ENCODE measurements at regions not wholly inside any gene's neighbourhood (a gene's known extent, or its start where the extent isn't known, plus 50 kb on each side); places are given as distances from the start of the nearest gene placed in this dataset.

GRCh38 chr16:66295213-66295612, 71.3 kb upstream of the CDH5 start:
- no peaks in the 10 kb centered on the region for H3K36me3 ChIP-seq (replicated peaks; ENCODE audit: insufficient read depth, low read depth)
- no peaks in the 10 kb centered on the region for H4K20me1 ChIP-seq (ENCODE audit: insufficient read depth, poor library complexity, severe bottlenecking)
- no peak for TF ChIP-seq EZH2 (IDR thresholded peaks at IDR 0.05; ENCODE audit: borderline replicate concordance)
- no peak overlapping the region for H2AFZ ChIP-seq
- H3K4me1 ChIP-seq (ENCODE audit: insufficient read depth) = no peaks in the 10 kb centered on the region
- WGBS (ENCODE audit: low lambda C conversion rate, missing lambda C conversion rate) = 73% methylated on average over 6 of the region's 6 CpGs
- no peaks in the 10 kb centered on the region for H3K9me3 ChIP-seq (ENCODE audit: low read depth)
- no peak for DNase-seq (ENCODE audit: low spot score)
- H3K27ac ChIP-seq = no peak overlapping the region
- H3K27me3 ChIP-seq = peaks cover 12% of the 10 kb centered on the region
- H3K79me2 ChIP-seq = no peaks in the 10 kb centered on the region
- H3K4me2 ChIP-seq = no peak overlapping the region
- no peak overlapping the region for H3K4me3 ChIP-seq
- H3K9me2 ChIP-seq (replicated peaks; ENCODE audit: insufficient read depth) = no peaks in the 10 kb centered on the region

GRCh38 chr16:66294507-66294906, 72.0 kb upstream of the CDH5 start:
- Histone ChIP-seq H3K27ac (no peak overlapping the region), H3K4me3 (no peak overlapping the region), H3K36me3 (replicated peaks; ENCODE audit: insufficient read depth, low read depth) (no peaks in the 10 kb centered on the region), H2AFZ (no peak overlapping the region), H3K4me1 (ENCODE audit: insufficient read depth) (no peaks in the 10 kb centered on the region), H3K9me3 (ENCODE audit: low read depth) (no peaks in the 10 kb centered on the region), H4K20me1 (ENCODE audit: insufficient read depth, poor library complexity, severe bottlenecking) (no peaks in the 10 kb centered on the region), H3K4me2 (no peak overlapping the region), H3K79me2 (no peaks in the 10 kb centered on the region), H3K9me2 (replicated peaks; ENCODE audit: insufficient read depth) (no peaks in the 10 kb centered on the region), H3K27me3 (peaks cover 12% of the 10 kb centered on the region)
- 94% methylated on average over 4 of the region's 4 CpGs for WGBS (ENCODE audit: low lambda C conversion rate, missing lambda C conversion rate)
- DNase-seq (ENCODE audit: low spot score) = no peak
- TF ChIP-seq EZH2phosphoT487 (IDR thresholded peaks at IDR 0.05; ENCODE audit: low read depth, severe bottlenecking, unreplicated experiment) (no peak), CTCF (IDR thresholded peaks at IDR 0.05; ENCODE audit: poor library complexity) (no peak), EZH2 (IDR thresholded peaks at IDR 0.05; ENCODE audit: borderline replicate concordance) (no peak)

- DNase-seq (ENCODE audit: low spot score) = no peak
- Histone ChIP-seq H2AFZ (no peak overlapping the region), H3K27me3 (peaks cover 12% of the 10 kb centered on the region), H3K36me3 (replicated peaks; ENCODE audit: insufficient read depth, low read depth) (no peaks in the 10 kb centered on the region), H3K4me1 (ENCODE audit: insufficient read depth) (no peaks in the 10 kb centered on the region), H3K4me2 (no peak overlapping the region), H3K4me3 (no peak overlapping the region), H3K9me2 (replicated peaks; ENCODE audit: insufficient read depth) (no peaks in the 10 kb centered on the region), H3K27ac (no peak overlapping the region), H3K9me3 (ENCODE audit: low read depth) (no peaks in the 10 kb centered on the region), H3K79me2 (no peaks in the 10 kb centered on the region), H4K20me1 (ENCODE audit: insufficient read depth, poor library complexity, severe bottlenecking) (no peaks in the 10 kb centered on the region)
- WGBS (ENCODE audit: low lambda C conversion rate, missing lambda C conversion rate) = 86% methylated on average over 7 of the region's 7 CpGs
- no peak for TF ChIP-seq CTCF (IDR thresholded peaks at IDR 0.05; ENCODE audit: poor library complexity)
- TF ChIP-seq EZH2 (IDR thresholded peaks at IDR 0.05; ENCODE audit: borderline replicate concordance) = no peak
- no peak for TF ChIP-seq EZH2phosphoT487 (IDR thresholded peaks at IDR 0.05; ENCODE audit: low read depth, severe bottlenecking, unreplicated experiment)
These were observed 72.6 kb upstream of the CDH5 start for GRCh38 chr16:66293932-66294331.

GRCh38 chr16:66293207-66293735, 73.2 kb upstream of the CDH5 start:
- no peak overlapping the region for H3K27ac ChIP-seq
- no peaks in the 10 kb centered on the region for H3K36me3 ChIP-seq (replicated peaks; ENCODE audit: insufficient read depth, low read depth)
- TF ChIP-seq CTCF (IDR thresholded peaks at IDR 0.05; ENCODE audit: poor library complexity) (no peak), EZH2 (IDR thresholded peaks at IDR 0.05; ENCODE audit: borderline replicate concordance) (no peak), EZH2phosphoT487 (IDR thresholded peaks at IDR 0.05; ENCODE audit: low read depth, severe bottlenecking, unreplicated experiment) (no peak)
- no peaks in the 10 kb centered on the region for H3K9me2 ChIP-seq (replicated peaks; ENCODE audit: insufficient read depth)
- H3K9me3 ChIP-seq (ENCODE audit: low read depth) = no peaks in the 10 kb centered on the region
- no peaks in the 10 kb centered on the region for H3K4me1 ChIP-seq (ENCODE audit: insufficient read depth)
- H3K27me3 ChIP-seq = peaks cover 12% of the 10 kb centered on the region
- no peaks in the 10 kb centered on the region for H4K20me1 ChIP-seq (ENCODE audit: insufficient read depth, poor library complexity, severe bottlenecking)
- DNase-seq (ENCODE audit: low spot score) = no peak
- no peak overlapping the region for H3K4me3 ChIP-seq
- no peak overlapping the region for H2AFZ ChIP-seq
- whole genome bisulfite sequencing (ENCODE audit: low lambda C conversion rate, missing lambda C conversion rate) = 86% methylated on average over 5 of the region's 5 CpGs
- no peaks in the 10 kb centered on the region for H3K79me2 ChIP-seq
- no peak overlapping the region for H3K4me2 ChIP-seq
